IMR-90 (cell line): ENCODE measurements at regions not wholly inside any gene's neighbourhood (a gene's known extent, or its start where the extent isn't known, plus 50 kb on each side); places are given as distances from the start of the nearest gene placed in this dataset.

ENCODE experiments used
- ATAC-seq: fragments of 200-7000 bp; cut with Tn5 transposase; 2 replicates; pipeline ENCODE4 v1.9.1; 2020; ENCODE audit warnings: low read depth, mild to moderate bottlenecking, moderate library complexity
- BruUV-seq: library from RNA; stranded (reverse); fragments of 400-500 nt; replicated peaks from 2 replicates; lab custom pipeline; 2021; lab: Mats Ljungman, UMichigan
- CTCF ChIA-PET: fragments of 300-600 bp; formaldehyde crosslinking; extraction: SDS; loops from one replicate; lab custom pipeline; 2021; ENCODE audit warnings: antibody characterized with exemption; lab: Yijun Ruan, JAX
- POLR2A ChIA-PET: fragments of 300-600 bp; sonication (Branson Sonifier 250); formaldehyde crosslinking; loops from one replicate; lab custom pipeline; 2022; ENCODE audit warnings: antibody characterized with exemption; ENCODE audit not compliant: unreplicated experiment; lab: Charles Lee
- DNase-seq: peaks from one replicate; pipeline ENCODE4 v3.0.0; 2013
- H2AFZ ChIP-seq: replicated peaks from 2 replicates; pipeline ENCODE3; 2013; ENCODE audit warnings: low read length, mild to moderate bottlenecking; ENCODE audit not compliant: poor library complexity
- H2AK5ac ChIP-seq: 2 replicates; pipeline ENCODE4 v1.6.1; 2013; ENCODE audit warnings: low read depth, low read length, inconsistent platforms
- H2AK9ac ChIP-seq: replicated peaks from 2 replicates; pipeline ENCODE3; 2013; ENCODE audit warnings: mild to moderate bottlenecking, low read depth, low read length, moderate library complexity; ENCODE audit not compliant: poor library complexity
- H2BK120ac ChIP-seq: 2 replicates; pipeline ENCODE4 v1.6.1; 2013; ENCODE audit warnings: low read depth, low read length, inconsistent platforms
- H2BK15ac ChIP-seq: 3 replicates; pipeline ENCODE4 v1.6.1; 2013; ENCODE audit warnings: low read depth, low read length, inconsistent platforms
- H2BK20ac ChIP-seq: 2 replicates; pipeline ENCODE4 v1.6.1; 2013; ENCODE audit warnings: low read depth, mild to moderate bottlenecking, inconsistent platforms, low read length, moderate library complexity
- H2BK5ac ChIP-seq: 2 replicates; pipeline ENCODE4 v1.6.1; 2013; ENCODE audit warnings: mild to moderate bottlenecking, low read depth, low read length, inconsistent platforms; ENCODE audit not compliant: poor library complexity, severe bottlenecking
- H3K14ac ChIP-seq: replicated peaks from 2 replicates; pipeline ENCODE4 v1.6.1; 2013; ENCODE audit warnings: low read depth, low read length, inconsistent platforms
- H3K18ac ChIP-seq: 2 replicates; pipeline ENCODE4 v1.6.1; 2013; ENCODE audit warnings: low read depth, low read length, control low read depth
- H3K23ac ChIP-seq: 2 replicates; pipeline ENCODE4 v1.6.1; 2013; ENCODE audit warnings: low read depth, low read length, inconsistent platforms
- H3K27ac ChIP-seq: 2 replicates; pipeline ENCODE4 v1.5.1; 2013; ENCODE audit warnings: mild to moderate bottlenecking, control low read depth, low read length; ENCODE audit not compliant: insufficient read depth
- H3K27me3 ChIP-seq: 2 replicates; pipeline ENCODE4 v1.6.1; 2013; ENCODE audit warnings: low read length; ENCODE audit not compliant: control insufficient read depth, insufficient read depth
- H3K36me3 ChIP-seq: 2 replicates; pipeline ENCODE4 v1.6.1; 2013; ENCODE audit warnings: low read length, mixed read lengths; ENCODE audit not compliant: control insufficient read depth, insufficient read depth
- H3K4ac ChIP-seq: 2 replicates; pipeline ENCODE4 v1.6.1; 2013; ENCODE audit warnings: low read depth, low read length, inconsistent platforms
- H3K4me1 ChIP-seq: 2 replicates; pipeline ENCODE4 v1.6.1; 2013; ENCODE audit warnings: low read length, mixed read lengths; ENCODE audit not compliant: control insufficient read depth, insufficient read depth
- H3K4me2 ChIP-seq: 2 replicates; pipeline ENCODE4 v1.6.1; 2013; ENCODE audit warnings: low read depth, mild to moderate bottlenecking, control low read depth, low read length, moderate library complexity
- H3K4me3 ChIP-seq: 2 replicates; pipeline ENCODE4 v1.5.1; 2013; ENCODE audit warnings: low read depth, mild to moderate bottlenecking, control low read depth, low read length, moderate library complexity; ENCODE audit not compliant: insufficient read depth
- H3K56ac ChIP-seq: 2 replicates; pipeline ENCODE4 v1.6.1; 2013; ENCODE audit warnings: low read length, inconsistent platforms; ENCODE audit not compliant: insufficient read depth; ENCODE audit errors: extremely low read depth
- H3K79me1 ChIP-seq, 2 experiments: 2 replicates each; pipeline ENCODE4 v1.6.1; 2013; ENCODE audit warnings: low read length in 2 of 2, inconsistent platforms in 1 of 2, low read depth in 1 of 2
- H3K9ac ChIP-seq: 2 replicates; pipeline ENCODE4 v1.6.1; 2013; ENCODE audit warnings: low read depth, low read length, control low read depth
- H3K9me1 ChIP-seq: 2 replicates; pipeline ENCODE4 v1.6.1; 2013; ENCODE audit warnings: low read length, inconsistent platforms; ENCODE audit not compliant: insufficient read depth
- H3K9me3 ChIP-seq: 2 replicates; pipeline ENCODE4 v1.6.1; 2013; ENCODE audit warnings: low read length; ENCODE audit not compliant: control insufficient read depth, insufficient read depth
- H4K20me1 ChIP-seq: 2 replicates; pipeline ENCODE4 v1.6.1; 2013; ENCODE audit warnings: low read length, inconsistent platforms; ENCODE audit not compliant: insufficient read depth
- H4K5ac ChIP-seq: 2 replicates; pipeline ENCODE4 v1.6.1; 2013; ENCODE audit warnings: mild to moderate bottlenecking, low read depth, low read length, control low read depth
- H4K8ac ChIP-seq, 2 experiments: 2 replicates each; pipeline ENCODE4 v1.6.1; 2013; ENCODE audit warnings: low read depth in 2 of 2, low read length in 2 of 2, control low read depth in 1 of 2, inconsistent platforms in 1 of 2
- H4K91ac ChIP-seq: 2 replicates; pipeline ENCODE4 v1.6.1; 2013; ENCODE audit warnings: low read depth, low read length, inconsistent platforms; ENCODE audit not compliant: insufficient read depth
- BHLHE40 ChIP-seq: fragments of 150-350 bp; IDR thresholded peaks from 2 replicates; pipeline ENCODE4 v1.6.1; 2016; ENCODE audit warnings: mild to moderate bottlenecking, low read depth, low read length
- CEBPB ChIP-seq: IDR thresholded peaks from 2 replicates; pipeline ENCODE4 v1.6.1; 2012; ENCODE audit warnings: low read depth, low read length, improper control_type of control experiment
- FOS ChIP-seq: fragments of 150-350 bp; IDR thresholded peaks from 2 replicates; pipeline ENCODE4 v1.6.1; 2016; ENCODE audit warnings: low read depth, low read length
- MAFK ChIP-seq: IDR thresholded peaks from 2 replicates; pipeline ENCODE4 v1.6.1; 2012; ENCODE audit warnings: low read depth, low read length, improper control_type of control experiment
- MAZ ChIP-seq: IDR thresholded peaks from 2 replicates; pipeline ENCODE4 v1.6.1; 2012; ENCODE audit warnings: low read depth, mild to moderate bottlenecking, low read length, improper control_type of control experiment, moderate library complexity, borderline replicate concordance
- MXI1 ChIP-seq: IDR thresholded peaks from 2 replicates; pipeline ENCODE4 v1.6.1; 2012; ENCODE audit warnings: low read depth, mild to moderate bottlenecking, low read length, moderate library complexity, borderline replicate concordance
- POLR2A ChIP-seq: IDR thresholded peaks from 2 replicates; pipeline ENCODE4 v1.6.1; 2012; ENCODE audit warnings: mild to moderate bottlenecking, low read depth, low read length
- RAD21 ChIP-seq: IDR thresholded peaks from 2 replicates; pipeline ENCODE4 v1.6.1; 2012; ENCODE audit warnings: low read length, improper control_type of control experiment
- RFX5 ChIP-seq: IDR thresholded peaks from 2 replicates; pipeline ENCODE4 v1.8.0; 2012; ENCODE audit warnings: low read depth, mild to moderate bottlenecking, low read length, moderate library complexity
- SMC3 ChIP-seq: fragments of 150-350 bp; IDR thresholded peaks from 2 replicates; pipeline ENCODE4 v1.6.1; 2016; ENCODE audit warnings: low read depth, mild to moderate bottlenecking, antibody characterized with exemption, low read length, moderate library complexity
- WGBS, 2 experiments: methylation state at CpG; one replicate each; pipeline versions ENCODE4 v1.1.5 to v1.1.7; 2013; ENCODE audit warnings: missing lambda C conversion rate in 2 of 2; ENCODE audit not compliant: insufficient read length in 1 of 2; ENCODE audit errors: extremely low coverage in 2 of 2; 5-methylcytosine and 5-hydroxymethylcytosine counted together
- dilution Hi-C: fragments of 300-500 bp; cut with HindIII; formaldehyde crosslinking; loops from one replicate; pipeline ENCODE4 v1.14.3; 2018; ENCODE audit warnings: low sequenced_read_pairs; ENCODE audit not compliant: unreplicated experiment
- in situ Hi-C: fragments of 300-500 bp; cut with MboI; formaldehyde crosslinking; loops from 3 replicates; pipeline ENCODE4 v1.14.3; 2019; ENCODE audit warnings: low sequenced_read_pairs, inconsistent platforms, mixed read lengths
- intact Hi-C: fragments of 100-400 bp; cut with micrococcal nuclease; formaldehyde crosslinking; loops from 2 replicates; pipeline ENCODE4 v1.10.0; 2022
- TF ChIP-seq, protein P1 (sequence below): fragments of 150-350 bp; IDR thresholded peaks from 2 replicates; pipeline ENCODE4 v1.6.1; 2017; ENCODE audit warnings: mild to moderate bottlenecking, antibody characterized with exemption, low read length, low read depth
- TF ChIP-seq, protein P2 (sequence below): conservative IDR thresholded peaks from 2 replicates; pipeline ENCODE4 v1.5.1; 2012; ENCODE audit warnings: mild to moderate bottlenecking, low read depth, low read length, improper control_type of control experiment
- TF ChIP-seq, protein P3 (sequence below): fragments of 150-350 bp; IDR thresholded peaks from 2 replicates; pipeline ENCODE4 v1.6.1; 2016; ENCODE audit warnings: low read depth, mild to moderate bottlenecking, low read length, moderate library complexity, borderline replicate concordance

DNA sequence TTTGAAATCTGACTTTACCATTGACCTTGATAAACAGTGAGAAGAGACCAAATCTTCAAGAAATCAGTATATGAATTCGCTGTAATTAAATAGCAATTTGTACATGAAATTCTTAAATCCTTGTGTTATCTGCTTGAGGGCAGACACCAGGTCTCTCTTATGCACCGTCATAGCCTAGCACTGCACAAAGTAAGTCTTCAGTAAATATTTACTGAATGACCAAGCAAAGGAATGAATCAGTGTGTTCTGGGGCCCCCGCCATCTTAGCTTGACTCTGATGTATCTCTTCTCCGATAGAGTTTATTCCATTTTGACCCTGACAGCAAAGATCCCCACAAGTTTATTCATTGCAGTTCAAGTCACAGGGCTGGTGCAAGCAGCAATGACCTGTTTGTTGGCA lies 328.0 kb downstream of the TMEM114 start:
- no peak overlapping the region for H3K18ac ChIP-seq
- dilution Hi-C loops, result no loop called here
- H3K4ac ChIP-seq, result no peak overlapping the region
- H3K4me2 ChIP-seq, result no peak overlapping the region
- POLR2A ChIA-PET, result no interaction called here
- ATAC-seq (no peak), DNase-seq (no peak)
- no peak overlapping the region for H4K5ac ChIP-seq
- no peak overlapping the region for H4K8ac ChIP-seq
- no peaks in the 10 kb centered on the region for H3K9me1 ChIP-seq
- no peak overlapping the region for H2BK5ac ChIP-seq
- H3K27me3 ChIP-seq, result no peaks in the 10 kb centered on the region
- CTCF ChIA-PET, result no interaction called here
- no peak overlapping the region for H3K27ac ChIP-seq
- intact Hi-C loops, result no loop called here
- no peak overlapping the region for H3K23ac ChIP-seq
- peaks cover 20% of the 10 kb centered on the region for H3K9me3 ChIP-seq
- H3K14ac ChIP-seq, result no peak overlapping the region
- no peaks in the 10 kb centered on the region for H3K36me3 ChIP-seq
- H2BK15ac ChIP-seq, result no peak overlapping the region
- no peak overlapping the region for H2BK20ac ChIP-seq
- H3K79me1 ChIP-seq, result no peaks in the 10 kb centered on the region
- H2AFZ ChIP-seq, result no peak overlapping the region
- no peak overlapping the region for H2AK9ac ChIP-seq
- H4K20me1 ChIP-seq, result no peaks in the 10 kb centered on the region
- BruUV-seq, result no TSS peak
- 0% methylated on average over 1 of the region's 4 CpGs; no CpG with 5 or more reads in 1 of the 2 experiments for WGBS, 2 experiments
- H4K91ac ChIP-seq, result no peak overlapping the region
- H2AK5ac ChIP-seq, result no peak overlapping the region
- no peaks in the 10 kb centered on the region for H3K4me1 ChIP-seq
- H3K4me3 ChIP-seq, result no peak overlapping the region
- H2BK120ac ChIP-seq, result no peak overlapping the region
- no peak overlapping the region for H3K56ac ChIP-seq
- TF ChIP-seq MAZ, result no peak
- TF ChIP-seq, protein P1, sequence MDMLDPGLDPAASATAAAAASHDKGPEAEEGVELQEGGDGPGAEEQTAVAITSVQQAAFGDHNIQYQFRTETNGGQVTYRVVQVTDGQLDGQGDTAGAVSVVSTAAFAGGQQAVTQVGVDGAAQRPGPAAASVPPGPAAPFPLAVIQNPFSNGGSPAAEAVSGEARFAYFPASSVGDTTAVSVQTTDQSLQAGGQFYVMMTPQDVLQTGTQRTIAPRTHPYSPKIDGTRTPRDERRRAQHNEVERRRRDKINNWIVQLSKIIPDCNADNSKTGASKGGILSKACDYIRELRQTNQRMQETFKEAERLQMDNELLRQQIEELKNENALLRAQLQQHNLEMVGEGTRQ, result no peak
- no peak for TF ChIP-seq BHLHE40
- no peak for TF ChIP-seq CEBPB
- no peak for TF ChIP-seq POLR2A
- no peak for TF ChIP-seq SMC3
- TF ChIP-seq MXI1, result no peak
- TF ChIP-seq RFX5, result no peak
- no peak for TF ChIP-seq RAD21
- TF ChIP-seq, protein P2, sequence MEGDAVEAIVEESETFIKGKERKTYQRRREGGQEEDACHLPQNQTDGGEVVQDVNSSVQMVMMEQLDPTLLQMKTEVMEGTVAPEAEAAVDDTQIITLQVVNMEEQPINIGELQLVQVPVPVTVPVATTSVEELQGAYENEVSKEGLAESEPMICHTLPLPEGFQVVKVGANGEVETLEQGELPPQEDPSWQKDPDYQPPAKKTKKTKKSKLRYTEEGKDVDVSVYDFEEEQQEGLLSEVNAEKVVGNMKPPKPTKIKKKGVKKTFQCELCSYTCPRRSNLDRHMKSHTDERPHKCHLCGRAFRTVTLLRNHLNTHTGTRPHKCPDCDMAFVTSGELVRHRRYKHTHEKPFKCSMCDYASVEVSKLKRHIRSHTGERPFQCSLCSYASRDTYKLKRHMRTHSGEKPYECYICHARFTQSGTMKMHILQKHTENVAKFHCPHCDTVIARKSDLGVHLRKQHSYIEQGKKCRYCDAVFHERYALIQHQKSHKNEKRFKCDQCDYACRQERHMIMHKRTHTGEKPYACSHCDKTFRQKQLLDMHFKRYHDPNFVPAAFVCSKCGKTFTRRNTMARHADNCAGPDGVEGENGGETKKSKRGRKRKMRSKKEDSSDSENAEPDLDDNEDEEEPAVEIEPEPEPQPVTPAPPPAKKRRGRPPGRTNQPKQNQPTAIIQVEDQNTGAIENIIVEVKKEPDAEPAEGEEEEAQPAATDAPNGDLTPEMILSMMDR, result no peak
- TF ChIP-seq MAFK, result no peak
- TF ChIP-seq, protein P3, sequence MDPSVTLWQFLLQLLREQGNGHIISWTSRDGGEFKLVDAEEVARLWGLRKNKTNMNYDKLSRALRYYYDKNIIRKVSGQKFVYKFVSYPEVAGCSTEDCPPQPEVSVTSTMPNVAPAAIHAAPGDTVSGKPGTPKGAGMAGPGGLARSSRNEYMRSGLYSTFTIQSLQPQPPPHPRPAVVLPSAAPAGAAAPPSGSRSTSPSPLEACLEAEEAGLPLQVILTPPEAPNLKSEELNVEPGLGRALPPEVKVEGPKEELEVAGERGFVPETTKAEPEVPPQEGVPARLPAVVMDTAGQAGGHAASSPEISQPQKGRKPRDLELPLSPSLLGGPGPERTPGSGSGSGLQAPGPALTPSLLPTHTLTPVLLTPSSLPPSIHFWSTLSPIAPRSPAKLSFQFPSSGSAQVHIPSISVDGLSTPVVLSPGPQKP, result no peak
- TF ChIP-seq FOS, result no peak
- no peak overlapping the region for H3K9ac ChIP-seq
- in situ Hi-C loops, result no loop called here
